ENCODE measurements at regions not wholly inside any gene's neighbourhood (a gene's known extent, or its start where the extent isn't known, plus 50 kb on each side); places are given as distances from the start of the nearest gene placed in this dataset.

- H3K4me3 ChIP-seq: no peak overlapping the region
- no peak for DNase-seq
- H3K36me3 ChIP-seq: no peaks in the 10 kb centered on the region
- WGBS, 2 donors: 84 to 88% methylated on average over 2 of the region's 2 CpGs
- no peaks in the 10 kb centered on the region for H3K27me3 ChIP-seq
- intact Hi-C loops (cut with DNase I): no loop called here
- no peak overlapping the region for H3K27ac ChIP-seq
- TF ChIP-seq POLR2AphosphoS5 (IDR thresholded peaks at IDR 0.05) (no peak), EP300 (IDR thresholded peaks at IDR 0.05) (no peak), POLR2A (IDR thresholded peaks at IDR 0.05) (no peak), CTCF (IDR thresholded peaks at IDR 0.05) (no peak)
- H3K4me1 ChIP-seq: no peaks in the 10 kb centered on the region
- H3K9me3 ChIP-seq: no peaks in the 10 kb centered on the region
Measured at GRCh38 chr12:87679251-87679650, 349.9 kb downstream of the C12orf50 start.

- no peaks in the 10 kb centered on the region for H3K27me3 ChIP-seq
- no peaks in the 10 kb centered on the region for H3K4me1 ChIP-seq
- H3K9me3 ChIP-seq: no peaks in the 10 kb centered on the region
- H3K36me3 ChIP-seq: no peaks in the 10 kb centered on the region
- H3K27ac ChIP-seq: no peak overlapping the region
- TF ChIP-seq EP300 (IDR thresholded peaks at IDR 0.05): no peak
- no peak for TF ChIP-seq POLR2A (IDR thresholded peaks at IDR 0.05)
- TF ChIP-seq POLR2AphosphoS5 (IDR thresholded peaks at IDR 0.05): no peak
- TF ChIP-seq CTCF (IDR thresholded peaks at IDR 0.05): no peak
- no peak for DNase-seq
- intact Hi-C loops (cut with DNase I): no loop called here
- no peak overlapping the region for H3K4me3 ChIP-seq
Measured at GRCh38 chr12:87678453-87678852, 350.7 kb downstream of the C12orf50 start.

- H3K27me3 ChIP-seq: no peaks in the 10 kb centered on the region
- no peak overlapping the region for H3K27ac ChIP-seq
- H3K4me3 ChIP-seq: no peak overlapping the region
- H3K4me1 ChIP-seq: no peaks in the 10 kb centered on the region
- H3K36me3 ChIP-seq: no peaks in the 10 kb centered on the region
- no peaks in the 10 kb centered on the region for H3K9me3 ChIP-seq
- DNase-seq: no peak
- intact Hi-C loops (cut with DNase I): no loop called here
- TF ChIP-seq CTCF (IDR thresholded peaks at IDR 0.05) (no peak), POLR2A (IDR thresholded peaks at IDR 0.05) (no peak), POLR2AphosphoS5 (IDR thresholded peaks at IDR 0.05) (no peak), EP300 (IDR thresholded peaks at IDR 0.05) (no peak)
Measured at GRCh38 chr12:87676731-87677130, 352.5 kb downstream of the C12orf50 start.

GRCh38 chr12:87671757-87672156 lies 357.4 kb downstream of the C12orf50 start:
- intact Hi-C loops (cut with DNase I): no loop called here
- no peak overlapping the region for H3K4me3 ChIP-seq

More at GRCh38 chr12:87671757-87672156, 357.4 kb downstream of the C12orf50 start:
- H3K27ac ChIP-seq: no peak overlapping the region
- H3K27me3 ChIP-seq: no peaks in the 10 kb centered on the region
- TF ChIP-seq POLR2A (IDR thresholded peaks at IDR 0.05) (no peak), POLR2AphosphoS5 (IDR thresholded peaks at IDR 0.05) (no peak), CTCF (IDR thresholded peaks at IDR 0.05) (no peak), EP300 (IDR thresholded peaks at IDR 0.05) (no peak)
- H3K36me3 ChIP-seq: no peaks in the 10 kb centered on the region
- H3K4me1 ChIP-seq: no peaks in the 10 kb centered on the region
- 92 to 93% methylated on average over 4 of the region's 4 CpGs for WGBS, 2 donors
- no peak for DNase-seq
- no peaks in the 10 kb centered on the region for H3K9me3 ChIP-seq
